Neuronal stem cell (in vitro differentiated cells): ENCODE measurements at regions not wholly inside any gene's neighbourhood (a gene's known extent, or its start where the extent isn't known, plus 50 kb on each side); places are given as distances from the start of the nearest gene placed in this dataset.
A peak's percentile ranks its signal among the peaks of the same experiment; 100 is the strongest.

ENCODE experiments used
- DNase-seq: peaks from one replicate; pipeline ENCODE4 v3.0.0-alpha.2; 2013; ENCODE audit warnings: low spot score
- H2AFZ ChIP-seq: one replicate; pipeline ENCODE4 v1.6.1; 2013; ENCODE audit warnings: mild to moderate bottlenecking, low read length, inconsistent platforms
- H2AK5ac ChIP-seq: 2 replicates; pipeline ENCODE4 v1.6.1; 2013; ENCODE audit warnings: low read depth, mild to moderate bottlenecking, inconsistent platforms, low read length, moderate library complexity, mixed read lengths
- H2BK120ac ChIP-seq: 2 replicates; pipeline ENCODE4 v1.6.1; 2013; ENCODE audit warnings: low read depth, mild to moderate bottlenecking, inconsistent platforms, low read length, moderate library complexity, mixed read lengths
- H2BK12ac ChIP-seq: one replicate; pipeline ENCODE4 v1.6.1; 2013; ENCODE audit warnings: low read length, inconsistent platforms
- H2BK15ac ChIP-seq: 2 replicates; pipeline ENCODE4 v1.6.1; 2013; ENCODE audit warnings: mild to moderate bottlenecking, low read length, inconsistent platforms, mixed read lengths
- H2BK5ac ChIP-seq: one replicate; pipeline ENCODE4 v1.6.1; 2013; ENCODE audit warnings: inconsistent platforms, mild to moderate bottlenecking, low read length, moderate library complexity
- H3K14ac ChIP-seq: one replicate; pipeline ENCODE4 v1.6.1; 2013; ENCODE audit warnings: low read length, inconsistent platforms
- H3K18ac ChIP-seq: 2 replicates; pipeline ENCODE4 v1.6.1; 2013; ENCODE audit warnings: low read length, inconsistent platforms
- H3K23ac ChIP-seq: 2 replicates; pipeline ENCODE4 v1.6.1; 2013; ENCODE audit warnings: low read depth, mild to moderate bottlenecking, mixed read lengths, low read length, inconsistent platforms; ENCODE audit not compliant: poor library complexity
- H3K27ac ChIP-seq: replicated peaks from 3 replicates; pipeline ENCODE4 v1.5.1; 2013; ENCODE audit warnings: low read length, inconsistent platforms
- H3K27me3 ChIP-seq, 3 experiments: 2 replicates each; pipeline ENCODE4 v1.6.1; 2013; ENCODE audit warnings: low read length in 3 of 3, mild to moderate bottlenecking in 2 of 3, inconsistent platforms in 1 of 3, low read depth in 1 of 3, mixed read lengths in 1 of 3, moderate library complexity in 1 of 3; ENCODE audit not compliant: control insufficient read depth in 3 of 3, insufficient read depth in 3 of 3
- H3K36me3 ChIP-seq, 2 donors: replicated peaks in 1 of 2; 2 replicates each; pipeline ENCODE4 v1.6.1; 2013; ENCODE audit warnings: low read length in 2 of 2; ENCODE audit not compliant: control insufficient read depth in 2 of 2, insufficient read depth in 2 of 2
- H3K4ac ChIP-seq: 2 replicates; pipeline ENCODE4 v1.6.1; 2013; ENCODE audit warnings: inconsistent platforms, mild to moderate bottlenecking, low read length, moderate library complexity
- H3K4me1 ChIP-seq, 2 donors: 1 replicate in 1 of 2; 2 replicates in 1 of 2; pipeline ENCODE4 v1.6.1; 2013; ENCODE audit warnings: low read length in 2 of 2, low read depth in 1 of 2; ENCODE audit not compliant: control insufficient read depth in 2 of 2, insufficient read depth in 1 of 2
- H3K4me2 ChIP-seq: one replicate; pipeline ENCODE4 v1.6.1; 2013; ENCODE audit warnings: mild to moderate bottlenecking, low read length, inconsistent platforms; ENCODE audit not compliant: insufficient read depth, poor library complexity, severe bottlenecking
- H3K4me3 ChIP-seq, 2 donors: 2 replicates each; pipeline ENCODE4 v1.5.1; 2013; ENCODE audit warnings: low read length in 2 of 2, mild to moderate bottlenecking in 2 of 2, inconsistent platforms in 1 of 2, moderate library complexity in 1 of 2
- H3K79me1 ChIP-seq: one replicate; pipeline ENCODE4 v1.6.1; 2013; ENCODE audit warnings: low read depth, mild to moderate bottlenecking, inconsistent platforms, low read length, moderate library complexity
- H3K9ac ChIP-seq: one replicate; pipeline ENCODE4 v1.6.1; 2013; ENCODE audit warnings: mild to moderate bottlenecking, low read depth, low read length, inconsistent platforms; ENCODE audit not compliant: poor library complexity
- H3K9me3 ChIP-seq, 2 donors: replicated peaks in 1 of 2; 2 replicates each; pipeline versions ENCODE3 to v1.6.1; 2013; ENCODE audit warnings: low read length in 2 of 2, mild to moderate bottlenecking in 2 of 2, inconsistent platforms in 1 of 2, low read depth in 1 of 2, mixed read lengths in 1 of 2, moderate library complexity in 1 of 2; ENCODE audit not compliant: control insufficient read depth in 2 of 2, insufficient read depth in 1 of 2
- H4K8ac ChIP-seq: one replicate; pipeline ENCODE4 v1.6.1; 2013; ENCODE audit warnings: low read depth, mild to moderate bottlenecking, inconsistent platforms, low read length, moderate library complexity
- H4K91ac ChIP-seq: one replicate; pipeline ENCODE4 v1.6.1; 2013; ENCODE audit warnings: low read length, low read depth, mild to moderate bottlenecking, inconsistent platforms; ENCODE audit not compliant: poor library complexity
- WGBS, 2 donors: extraction: QIAGEN DNeasy Blood & Tissue Kit; methylation state at CpG; one replicate each; pipeline ENCODE4 v1.1.7; 2013; ENCODE audit warnings: missing lambda C conversion rate in 2 of 2, mixed read lengths in 1 of 2; ENCODE audit not compliant: insufficient read length in 2 of 2, insufficient replicate concordance in 1 of 2; ENCODE audit errors: extremely low coverage in 2 of 2; 5-methylcytosine and 5-hydroxymethylcytosine counted together

- DNase-seq, result no peak
- no CpG with 5 or more reads among the region's 12 CpGs for WGBS, 2 donors
- Histone ChIP-seq H3K27me3 (no peaks in the 10 kb centered on the region), H2BK5ac (no peak overlapping the region), H2BK12ac (no peak overlapping the region), H3K14ac (no peak overlapping the region), H2AK5ac (no peak overlapping the region), H2BK15ac (no peak overlapping the region), H3K4me2 (no peak overlapping the region), H3K27ac (no peak overlapping the region), H4K91ac (no peak overlapping the region), H2AFZ (no peak overlapping the region), H2BK120ac (no peak overlapping the region), H4K8ac (no peak overlapping the region), H3K18ac (no peak overlapping the region), H3K4me1 (peaks cover 3 to 5% of the 10 kb centered on the region in 2 donors), H3K9ac (no peak overlapping the region), H3K4me3 (no peak overlapping the region), H3K4ac (no peak overlapping the region), H3K23ac (no peak overlapping the region), H3K79me1 (no peaks in the 10 kb centered on the region), H3K36me3 (no peaks in the 10 kb centered on the region), H3K9me3 (no peaks in the 10 kb centered on the region)
Observed at GRCh38 chr6:149164199-149164750, 153.2 kb upstream of the TAB2 start.

DNA sequence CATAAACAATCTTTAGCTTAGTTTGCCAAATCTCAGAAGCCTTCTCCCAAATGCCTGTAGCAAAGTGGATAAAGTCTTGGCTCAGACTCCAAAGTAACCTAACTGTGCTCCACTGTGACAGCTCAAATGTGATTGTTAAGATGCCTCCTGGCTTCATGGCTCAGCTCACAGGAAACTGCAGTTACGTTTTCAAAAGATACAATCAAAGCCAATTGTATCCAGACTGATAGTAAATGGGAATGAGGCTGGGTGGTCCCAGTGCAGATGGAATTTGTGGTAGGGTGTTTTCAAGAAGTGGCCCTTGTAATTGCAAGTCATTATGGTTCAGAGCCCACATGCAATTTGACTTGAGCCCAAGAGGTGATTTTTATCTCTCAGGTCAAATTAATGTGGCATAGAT lies 151.2 kb upstream of the TAB2 start:
- H3K9me3 ChIP-seq, result no peaks in the 10 kb centered on the region
- H4K91ac ChIP-seq, result no peak overlapping the region
- H3K4me1 ChIP-seq, result peaks cover 3 to 5% of the 10 kb centered on the region in 2 donors
- H4K8ac ChIP-seq, result no peak overlapping the region
- no peak overlapping the region for H3K18ac ChIP-seq
- no peak overlapping the region for H2BK12ac ChIP-seq
- no peak for DNase-seq
- H3K4ac ChIP-seq, result no peak overlapping the region
- H2AK5ac ChIP-seq, result no peak overlapping the region
- no peak overlapping the region for H2BK5ac ChIP-seq
- H3K27me3 ChIP-seq, result no peaks in the 10 kb centered on the region
- H3K4me3 ChIP-seq, result no peak overlapping the region
- H3K27ac ChIP-seq, result no peak overlapping the region
- no peak overlapping the region for H3K4me2 ChIP-seq
- H2AFZ ChIP-seq, result peak overlapping the region; percentile 32
- no peak overlapping the region for H2BK120ac ChIP-seq
- no peaks in the 10 kb centered on the region for H3K79me1 ChIP-seq
- no peak overlapping the region for H2BK15ac ChIP-seq
- H3K36me3 ChIP-seq, result no peaks in the 10 kb centered on the region
- H3K23ac ChIP-seq, result no peak overlapping the region
- H3K9ac ChIP-seq, result no peak overlapping the region
- no CpG with 5 or more reads among the region's 1 CpG for WGBS, 2 donors
- no peak overlapping the region for H3K14ac ChIP-seq

DNA sequence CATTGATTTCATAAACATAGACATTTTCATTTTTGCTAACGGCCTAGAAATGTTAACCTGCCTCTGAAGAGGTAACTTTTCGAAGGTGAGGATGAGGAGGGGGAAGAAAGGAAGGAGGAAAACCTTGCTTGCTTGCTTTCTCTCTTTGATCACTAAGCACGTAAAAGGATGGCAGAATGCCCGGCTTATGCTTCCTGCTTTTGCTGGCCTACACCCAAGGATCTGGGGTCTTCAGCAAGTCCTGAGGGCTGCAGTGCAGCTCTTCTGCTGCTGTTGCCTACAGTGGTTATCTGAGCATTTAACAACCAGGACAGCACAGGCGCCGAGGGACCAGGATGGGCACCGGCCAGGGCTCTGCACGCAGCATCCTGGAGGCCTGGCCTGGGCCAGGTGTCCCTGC lies 150.8 kb upstream of the TAB2 start:
- Histone ChIP-seq H3K23ac (no peak overlapping the region), H2BK12ac (no peak overlapping the region), H3K79me1 (no peaks in the 10 kb centered on the region), H3K27me3 (no peaks in the 10 kb centered on the region), H2BK120ac (no peak overlapping the region), H3K18ac (peak overlapping the region; percentile 87), H3K4me2 (no peak overlapping the region), H3K9me3 (no peaks in the 10 kb centered on the region), H4K8ac (no peak overlapping the region), H2BK5ac (no peak overlapping the region), H3K36me3 (no peaks in the 10 kb centered on the region), H3K4ac (no peak overlapping the region), H3K4me3 (no peak overlapping the region), H2AFZ (no peak overlapping the region), H4K91ac (no peak overlapping the region), H3K9ac (no peak overlapping the region), H3K4me1 (peaks cover 3 to 5% of the 10 kb centered on the region in 2 donors), H3K14ac (no peak overlapping the region), H3K27ac (no peak overlapping the region), H2AK5ac (peak overlapping the region; percentile 88), H2BK15ac (no peak overlapping the region)
- no peak for DNase-seq
- WGBS, 2 donors, result no CpG with 5 or more reads among the region's 8 CpGs

DNA sequence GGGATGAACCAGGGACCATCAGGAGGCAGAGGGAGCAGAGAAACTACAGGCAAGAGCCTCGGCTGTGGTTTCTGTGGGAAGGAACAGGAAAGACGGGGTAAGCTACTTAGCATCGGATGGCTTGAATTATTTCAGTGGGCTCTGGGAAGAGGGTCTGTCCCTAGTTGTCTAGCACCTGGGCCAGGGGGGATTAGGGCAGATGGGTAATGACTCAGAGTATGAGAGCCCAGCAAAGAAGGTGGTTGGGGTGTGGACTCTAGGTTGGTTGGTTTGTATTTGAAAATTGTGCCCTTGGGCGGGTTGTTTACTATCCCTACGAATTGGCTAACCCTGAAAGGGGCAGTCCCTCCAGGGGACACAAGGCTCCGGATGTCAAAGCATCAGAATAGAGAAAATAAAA lies 148.5 kb upstream of the TAB2 start:
- H3K4me3 ChIP-seq, result no peak overlapping the region
- H4K8ac ChIP-seq, result no peak overlapping the region
- no peak overlapping the region for H2BK15ac ChIP-seq
- no peak overlapping the region for H2BK12ac ChIP-seq
- peaks cover 3 to 5% of the 10 kb centered on the region in 2 donors for H3K4me1 ChIP-seq
- H3K23ac ChIP-seq, result no peak overlapping the region
- no peaks in the 10 kb centered on the region for H3K9me3 ChIP-seq
- no peak overlapping the region for H2BK120ac ChIP-seq
- no peaks in the 10 kb centered on the region for H3K79me1 ChIP-seq
- no peak overlapping the region for H4K91ac ChIP-seq
- no peak overlapping the region for H3K4ac ChIP-seq
- H3K27me3 ChIP-seq, result no peaks in the 10 kb centered on the region
- H3K36me3 ChIP-seq, result no peaks in the 10 kb centered on the region
- no peak overlapping the region for H2AFZ ChIP-seq
- no peak overlapping the region for H3K9ac ChIP-seq
- no peak overlapping the region for H3K18ac ChIP-seq
- H2BK5ac ChIP-seq, result no peak overlapping the region
- no peak overlapping the region for H2AK5ac ChIP-seq
- no peak overlapping the region for H3K14ac ChIP-seq
- WGBS, 2 donors, result no CpG with 5 or more reads among the region's 6 CpGs
- H3K27ac ChIP-seq, result no peak overlapping the region
- H3K4me2 ChIP-seq, result no peak overlapping the region
- no peak for DNase-seq
